ENCODE measurements at regions not wholly inside any gene's neighbourhood (a gene's known extent, or its start where the extent isn't known, plus 50 kb on each side); places are given as distances from the start of the nearest gene placed in this dataset.

GRCh38 chr5:27705661-27706060, 667.3 kb upstream of the CDH9 start:
- intact Hi-C loops (cut with DNase I) = no loop called here
- TF ChIP-seq POLR2A (IDR thresholded peaks at IDR 0.05) = no peak
- TF ChIP-seq POLR2AphosphoS5 (IDR thresholded peaks at IDR 0.05; ENCODE audit: insufficient read depth in 1 of 2, low read depth in 1 of 2) = no peak
- TF ChIP-seq CTCF (IDR thresholded peaks at IDR 0.05) = no peak
- H3K27me3 ChIP-seq = no peaks in the 10 kb centered on the region

GRCh38 chr5:27701931-27702903, 663.8 kb upstream of the CDH9 start:
- H3K9me3 ChIP-seq = no peaks in the 10 kb centered on the region
- TF ChIP-seq POLR2AphosphoS5 (IDR thresholded peaks at IDR 0.05; ENCODE audit: insufficient read depth in 1 of 2, low read depth in 1 of 2) (no peak), POLR2A (IDR thresholded peaks at IDR 0.05) (no peak), CTCF (IDR thresholded peaks at IDR 0.05) (no peak)
- intact Hi-C loops (cut with DNase I) = no loop called here
- H3K27ac ChIP-seq = no peak overlapping the region
- no peaks in the 10 kb centered on the region for H3K4me1 ChIP-seq
- no peaks in the 10 kb centered on the region for H3K27me3 ChIP-seq
- H3K36me3 ChIP-seq = no peaks in the 10 kb centered on the region
- no peak overlapping the region for H3K4me3 ChIP-seq
- no peak for DNase-seq (ENCODE audit: extremely low spot score in 2 of 2)

More at GRCh38 chr5:27705661-27706060, 667.3 kb upstream of the CDH9 start:
- Histone ChIP-seq H3K9me3 (no peaks in the 10 kb centered on the region), H3K27ac (no peak overlapping the region), H3K4me1 (no peaks in the 10 kb centered on the region), H3K36me3 (no peaks in the 10 kb centered on the region), H3K4me3 (no peak overlapping the region)
- DNase-seq (ENCODE audit: extremely low spot score in 2 of 2) = no peak

GRCh38 chr5:27700526-27700925, 662.1 kb upstream of the CDH9 start:
- intact Hi-C loops (cut with DNase I) = no loop called here
- no peak for TF ChIP-seq POLR2A (IDR thresholded peaks at IDR 0.05)
- no peak for TF ChIP-seq CTCF (IDR thresholded peaks at IDR 0.05)
- TF ChIP-seq POLR2AphosphoS5 (IDR thresholded peaks at IDR 0.05; ENCODE audit: insufficient read depth in 1 of 2, low read depth in 1 of 2) = no peak
- DNase-seq (ENCODE audit: extremely low spot score in 2 of 2) = no peak
- no peaks in the 10 kb centered on the region for H3K4me1 ChIP-seq
- no peak overlapping the region for H3K4me3 ChIP-seq
- no peaks in the 10 kb centered on the region for H3K27me3 ChIP-seq
- H3K9me3 ChIP-seq = no peaks in the 10 kb centered on the region
- no peaks in the 10 kb centered on the region for H3K36me3 ChIP-seq
- no peak overlapping the region for H3K27ac ChIP-seq

- TF ChIP-seq POLR2AphosphoS5 (IDR thresholded peaks at IDR 0.05; ENCODE audit: insufficient read depth in 1 of 2, low read depth in 1 of 2) (no peak), POLR2A (IDR thresholded peaks at IDR 0.05) (no peak), CTCF (IDR thresholded peaks at IDR 0.05) (no peak)
- intact Hi-C loops (cut with DNase I) = no loop called here
- no peak for DNase-seq (ENCODE audit: extremely low spot score in 2 of 2)
- no peak overlapping the region for H3K4me3 ChIP-seq
- no peaks in the 10 kb centered on the region for H3K27me3 ChIP-seq
- no peaks in the 10 kb centered on the region for H3K4me1 ChIP-seq
- H3K9me3 ChIP-seq = no peaks in the 10 kb centered on the region
- no peak overlapping the region for H3K27ac ChIP-seq
- no peaks in the 10 kb centered on the region for H3K36me3 ChIP-seq
Measured at GRCh38 chr5:27682600-27682999, 644.2 kb upstream of the CDH9 start.

- intact Hi-C loops (cut with DNase I) = no loop called here
- TF ChIP-seq POLR2A (IDR thresholded peaks at IDR 0.05) (no peak), CTCF (IDR thresholded peaks at IDR 0.05) (no peak), POLR2AphosphoS5 (IDR thresholded peaks at IDR 0.05; ENCODE audit: insufficient read depth in 1 of 2, low read depth in 1 of 2) (no peak)
Measured at GRCh38 chr5:27652505-27652904, 614.1 kb upstream of the CDH9 start.

More at GRCh38 chr5:27652505-27652904, 614.1 kb upstream of the CDH9 start:
- no peak overlapping the region for H3K27ac ChIP-seq
- H3K27me3 ChIP-seq = no peaks in the 10 kb centered on the region
- no peak for DNase-seq (ENCODE audit: extremely low spot score in 2 of 2)
- no peak overlapping the region for H3K4me3 ChIP-seq
- no peaks in the 10 kb centered on the region for H3K9me3 ChIP-seq
- no peaks in the 10 kb centered on the region for H3K36me3 ChIP-seq
- no peaks in the 10 kb centered on the region for H3K4me1 ChIP-seq
